ENCODE measurements at regions not wholly inside any gene's neighbourhood (a gene's known extent, or its start where the extent isn't known, plus 50 kb on each side); places are given as distances from the start of the nearest gene placed in this dataset.

- no peak for ATAC-seq
- DNase-seq = no peak
These were observed 81.6 kb upstream of the NFIB start for GRCh38 chr9:14395317-14396082.

- no peak for DNase-seq
- no peak for ATAC-seq
These were observed 79.5 kb upstream of the NFIB start for GRCh38 chr9:14393418-14393817.

GRCh38 chr9:14391620-14392019 is 77.7 kb upstream of the NFIB start:
- no peak for DNase-seq
- no peak for ATAC-seq

GRCh38 chr9:14389657-14390056 is 75.7 kb upstream of the NFIB start:
- DNase-seq (no peak), ATAC-seq (no peak)

- ATAC-seq (no peak), DNase-seq (no peak)
These were observed 75.2 kb upstream of the NFIB start for GRCh38 chr9:14389146-14389545.

- DNase-seq = no peak
- no peak for ATAC-seq
These were observed 69.8 kb upstream of the NFIB start for GRCh38 chr9:14383773-14384172.

- no peak for ATAC-seq
- DNase-seq = no peak
These were observed 69.4 kb upstream of the NFIB start for GRCh38 chr9:14383294-14383693.

GRCh38 chr9:14380061-14380836 is 66.3 kb upstream of the NFIB start:
- no peak for ATAC-seq
- no peak for DNase-seq

- DNase-seq = no peak
These were observed 65.3 kb upstream of the NFIB start for GRCh38 chr9:14379280-14379679.

GRCh38 chr9:14373706-14374105 is 59.8 kb upstream of the NFIB start:
- no peak for ATAC-seq
- DNase-seq = no peak

More at GRCh38 chr9:14379280-14379679, 65.3 kb upstream of the NFIB start:
- ATAC-seq = no peak

- no peak for DNase-seq
These were observed 59.4 kb upstream of the NFIB start for GRCh38 chr9:14373336-14373666.

GRCh38 chr9:14372437-14373335 is 58.7 kb upstream of the NFIB start:
- DNase-seq (no peak), ATAC-seq (no peak)

More at GRCh38 chr9:14373336-14373666, 59.4 kb upstream of the NFIB start:
- ATAC-seq = no peak

GRCh38 chr9:14369011-14369410 is 55.1 kb upstream of the NFIB start:
- ATAC-seq = no peak
- no peak for DNase-seq

- DNase-seq = no peak
- ATAC-seq = no peak
These were observed 52.1 kb upstream of the NFIB start for GRCh38 chr9:14366076-14366475.

- ATAC-seq = no peak
- no peak for DNase-seq
These were observed 51.7 kb upstream of the NFIB start for GRCh38 chr9:14365670-14366069.
